ENCODE measurements at regions not wholly inside any gene's neighbourhood (a gene's known extent, or its start where the extent isn't known, plus 50 kb on each side); places are given as distances from the start of the nearest gene placed in this dataset.

DNA sequence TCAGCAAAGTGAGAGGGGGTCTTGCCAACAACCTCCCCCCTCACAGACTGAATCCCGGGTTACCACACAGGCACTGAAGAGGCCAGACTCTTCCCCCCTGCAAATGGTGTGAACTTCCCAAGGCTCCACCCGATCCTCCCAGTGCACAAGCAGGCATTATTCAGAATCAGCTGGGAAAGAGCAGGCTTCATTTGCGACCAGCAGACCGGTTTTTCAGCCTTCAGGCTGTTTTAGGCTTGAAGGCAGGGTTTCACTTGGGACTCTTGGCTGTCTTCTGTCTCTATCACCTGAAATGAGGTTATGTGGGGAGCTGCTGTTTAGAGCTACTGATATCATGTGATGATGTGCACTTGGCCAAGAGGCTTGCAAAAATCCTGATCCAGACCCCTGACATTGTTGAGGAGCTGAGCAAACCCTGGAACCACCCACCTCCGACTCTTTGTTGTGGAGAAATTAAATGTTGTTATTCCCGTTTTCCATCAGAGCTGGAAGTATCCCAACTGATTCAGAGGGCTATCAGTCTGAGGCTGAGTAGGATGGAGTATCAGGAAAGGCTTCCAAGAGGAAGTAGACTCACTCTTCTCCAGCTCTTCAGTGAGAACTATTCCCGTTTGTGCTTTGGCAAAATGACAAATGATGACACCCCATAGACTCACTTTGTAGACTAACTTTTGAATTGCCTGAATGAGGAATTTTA, 63.3 kb upstream of the ZFR start:
- no peaks in the 10 kb centered on the region for H3K9me3 ChIP-seq (ENCODE audit: low read length)
- no peak for DNase-seq
- H3K27me3 Mint-ChIP-seq, result peaks cover 0 to 7% of the 10 kb centered on the region in 2 donors
- H3K9me3 Mint-ChIP-seq, result no peaks in the 10 kb centered on the region
- H3K36me3 ChIP-seq (ENCODE audit: insufficient read depth, low read length), result no peaks in the 10 kb centered on the region
- CTCF ChIA-PET, result interaction anchor here (0.7 to 1.0 kb wide), 2 partner anchors 82 kb away, joined by 3 to 4 read pairs; no protein-coding TSS in a partner anchor
- H3K27me3 ChIP-seq (ENCODE audit: insufficient read depth, low read length, poor library complexity, severe bottlenecking), result no peaks in the 10 kb centered on the region
- H3K4me1 Mint-ChIP-seq, result peaks cover 1 to 14% (median 4%) of the 10 kb centered on the region in 3 donors
- H3K4me3 ChIP-seq (ENCODE audit: low read length), result no peak overlapping the region
- no peaks in the 10 kb centered on the region for H3K36me3 Mint-ChIP-seq
- no peak overlapping the region for H3K4me3 Mint-ChIP-seq
- H3K4me1 ChIP-seq (ENCODE audit: insufficient read depth, low read length), result peaks cover 8% of the 10 kb centered on the region
- no peak overlapping the region for H3K27ac ChIP-seq (ENCODE audit: low read depth, low read length)
- peak overlapping the region in 1 of 8 donors; percentile 54 for H3K27ac Mint-ChIP-seq
- POLR2A ChIA-PET, result interaction anchor here (0.5 kb wide), 1 partner anchor 38 kb away, joined by 6 read pairs; no protein-coding TSS in a partner anchor

GRCh38 chr5:32506799-32507198, 62.3 kb upstream of the ZFR start:
- ChIA-PET POLR2A (no interaction called here), CTCF (no interaction called here)
- Mint-ChIP-seq H3K4me3 (no peak overlapping the region), H3K27me3 (peaks cover 0 to 8% of the 10 kb centered on the region in 2 donors), H3K4me1 (peaks cover 1 to 14% (median 4%) of the 10 kb centered on the region in 3 donors), H3K27ac (no peak overlapping the region), H3K36me3 (no peaks in the 10 kb centered on the region), H3K9me3 (no peaks in the 10 kb centered on the region)
- no peaks in the 10 kb centered on the region for H3K36me3 ChIP-seq (ENCODE audit: insufficient read depth, low read length)
- H3K4me1 ChIP-seq (ENCODE audit: insufficient read depth, low read length), result peaks cover 8% of the 10 kb centered on the region
- no peak for DNase-seq
- no peak overlapping the region for H3K4me3 ChIP-seq (ENCODE audit: low read length)
- H3K9me3 ChIP-seq (ENCODE audit: low read length), result no peaks in the 10 kb centered on the region
- H3K27me3 ChIP-seq (ENCODE audit: insufficient read depth, low read length, poor library complexity, severe bottlenecking), result no peaks in the 10 kb centered on the region
- H3K27ac ChIP-seq (ENCODE audit: low read depth, low read length), result no peak overlapping the region

GRCh38 chr5:32506201-32506661, 61.7 kb upstream of the ZFR start:
- DNase-seq, result no peak
- Histone ChIP-seq H3K4me3 (ENCODE audit: low read length) (no peak overlapping the region), H3K4me1 (ENCODE audit: insufficient read depth, low read length) (peaks cover 8% of the 10 kb centered on the region), H3K9me3 (ENCODE audit: low read length) (no peaks in the 10 kb centered on the region), H3K27ac (ENCODE audit: low read depth, low read length) (no peak overlapping the region), H3K27me3 (ENCODE audit: insufficient read depth, low read length, poor library complexity, severe bottlenecking) (no peaks in the 10 kb centered on the region), H3K36me3 (ENCODE audit: insufficient read depth, low read length) (no peaks in the 10 kb centered on the region)
- H3K27ac Mint-ChIP-seq, result no peak overlapping the region
- ChIA-PET POLR2A (no interaction called here), CTCF (no interaction called here)
- no peaks in the 10 kb centered on the region for H3K36me3 Mint-ChIP-seq
- no peaks in the 10 kb centered on the region for H3K9me3 Mint-ChIP-seq
- H3K27me3 Mint-ChIP-seq, result peaks cover 2 to 11% of the 10 kb centered on the region in 2 donors
- no peak overlapping the region for H3K4me3 Mint-ChIP-seq
- peaks cover 1 to 14% (median 4%) of the 10 kb centered on the region in 3 donors for H3K4me1 Mint-ChIP-seq

DNA sequence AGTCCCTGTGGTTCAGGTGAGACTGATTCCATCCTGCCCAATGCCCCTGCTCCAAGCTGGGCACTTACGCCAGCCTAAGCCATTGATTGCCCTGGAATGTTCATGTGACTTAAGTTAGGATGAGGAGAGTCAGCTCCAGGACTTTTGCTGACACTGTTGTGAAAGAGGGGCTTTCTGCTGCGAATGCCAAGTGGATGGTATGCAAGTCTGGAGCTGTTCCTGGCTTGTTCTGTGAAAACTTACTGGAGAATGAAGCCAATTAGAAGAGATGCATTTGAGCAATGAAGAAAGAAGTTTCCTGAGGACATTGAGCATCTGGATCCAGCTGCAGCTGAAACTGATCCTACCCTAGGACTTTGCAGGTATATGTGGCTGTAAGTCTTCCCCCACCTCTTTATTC, 61.2 kb upstream of the ZFR start:
- no peaks in the 10 kb centered on the region for H3K27me3 ChIP-seq (ENCODE audit: insufficient read depth, low read length, poor library complexity, severe bottlenecking)
- Mint-ChIP-seq H3K4me1 (peaks cover 1 to 14% (median 4%) of the 10 kb centered on the region in 3 donors), H3K27ac (no peak overlapping the region), H3K36me3 (no peaks in the 10 kb centered on the region), H3K27me3 (peaks cover 2 to 14% of the 10 kb centered on the region in 2 donors), H3K4me3 (no peak overlapping the region), H3K9me3 (no peaks in the 10 kb centered on the region)
- H3K36me3 ChIP-seq (ENCODE audit: insufficient read depth, low read length), result no peaks in the 10 kb centered on the region
- peaks cover 8% of the 10 kb centered on the region for H3K4me1 ChIP-seq (ENCODE audit: insufficient read depth, low read length)
- ChIA-PET POLR2A (no interaction called here), CTCF (interaction anchor here (1.1 to 1.4 kb wide), 2 partner anchors 84 to 107 kb away, joined by 4 read pairs; no protein-coding TSS in a partner anchor)
- no peak for DNase-seq
- no peaks in the 10 kb centered on the region for H3K9me3 ChIP-seq (ENCODE audit: low read length)
- H3K27ac ChIP-seq (ENCODE audit: low read depth, low read length), result no peak overlapping the region
- H3K4me3 ChIP-seq (ENCODE audit: low read length), result no peak overlapping the region

DNA sequence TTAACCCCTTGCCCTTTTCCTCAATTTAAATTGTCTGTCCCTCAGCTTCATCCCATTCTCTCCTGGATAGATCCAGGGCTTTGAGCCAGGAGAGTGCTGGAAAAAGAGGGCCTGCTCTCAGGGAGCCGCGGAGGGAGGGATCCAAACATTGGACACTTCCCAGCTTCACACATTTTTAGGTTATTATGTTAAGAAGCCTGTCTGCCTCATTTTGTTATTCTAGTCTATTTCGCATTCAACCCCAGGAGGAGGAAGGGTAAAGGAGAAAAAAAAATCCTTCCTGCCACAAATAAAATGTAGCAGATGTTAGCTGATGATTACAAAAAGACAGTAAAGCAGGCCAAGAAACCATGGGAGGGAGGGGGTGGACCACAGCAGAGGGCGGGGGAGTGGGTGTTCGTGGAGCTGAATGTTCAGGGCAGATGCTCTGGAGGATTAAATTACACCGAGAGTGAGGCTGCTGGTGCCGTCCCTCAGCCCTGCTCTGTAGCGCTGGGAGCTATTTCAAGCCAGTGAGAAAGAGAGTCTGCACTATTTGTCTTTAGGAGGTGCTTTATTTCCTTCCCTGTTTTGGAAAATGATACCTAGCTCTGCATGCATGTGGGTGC, 60.6 kb upstream of the ZFR start:
- Mint-ChIP-seq H3K9me3 (no peaks in the 10 kb centered on the region), H3K4me1 (peaks cover 1 to 14% (median 4%) of the 10 kb centered on the region in 3 donors), H3K27me3 (peaks cover 6 to 17% of the 10 kb centered on the region in 2 donors), H3K27ac (peak overlapping the region in 2 of 8 donors; percentile 67 to 84), H3K4me3 (no peak overlapping the region), H3K36me3 (no peaks in the 10 kb centered on the region)
- no peak for DNase-seq
- ChIA-PET POLR2A (no interaction called here), CTCF (interaction anchor here (1.1 to 1.4 kb wide), 2 partner anchors 85 to 107 kb away, joined by 4 read pairs; no protein-coding TSS in a partner anchor)
- Histone ChIP-seq H3K4me1 (ENCODE audit: insufficient read depth, low read length) (peaks cover 8% of the 10 kb centered on the region), H3K9me3 (ENCODE audit: low read length) (no peaks in the 10 kb centered on the region), H3K27ac (ENCODE audit: low read depth, low read length) (no peak overlapping the region), H3K4me3 (ENCODE audit: low read length) (no peak overlapping the region), H3K36me3 (ENCODE audit: insufficient read depth, low read length) (no peaks in the 10 kb centered on the region), H3K27me3 (ENCODE audit: insufficient read depth, low read length, poor library complexity, severe bottlenecking) (no peaks in the 10 kb centered on the region)

- POLR2A ChIA-PET, result no interaction called here
- peak overlapping the region in 2 of 8 donors; percentile 67 to 84 for H3K27ac Mint-ChIP-seq
- H3K4me1 Mint-ChIP-seq, result peaks cover 1 to 14% (median 4%) of the 10 kb centered on the region in 3 donors
- Histone ChIP-seq H3K36me3 (ENCODE audit: insufficient read depth, low read length) (no peaks in the 10 kb centered on the region), H3K27me3 (ENCODE audit: insufficient read depth, low read length, poor library complexity, severe bottlenecking) (no peaks in the 10 kb centered on the region), H3K9me3 (ENCODE audit: low read length) (no peaks in the 10 kb centered on the region), H3K4me1 (ENCODE audit: insufficient read depth, low read length) (peaks cover 8% of the 10 kb centered on the region), H3K27ac (ENCODE audit: low read depth, low read length) (no peak overlapping the region), H3K4me3 (ENCODE audit: low read length) (no peak overlapping the region)
- CTCF ChIA-PET, result interaction anchor here (1.1 to 1.4 kb wide), 2 partner anchors 85 to 108 kb away, joined by 4 read pairs; no protein-coding TSS in a partner anchor
- no peak for DNase-seq
- H3K4me3 Mint-ChIP-seq, result no peak overlapping the region
- no peaks in the 10 kb centered on the region for H3K9me3 Mint-ChIP-seq
- peaks cover 6 to 17% of the 10 kb centered on the region in 2 donors for H3K27me3 Mint-ChIP-seq
- H3K36me3 Mint-ChIP-seq, result no peaks in the 10 kb centered on the region
These were observed 59.9 kb upstream of the ZFR start for GRCh38 chr5:32504329-32504988.

- no peak overlapping the region for H3K4me3 Mint-ChIP-seq
- H3K36me3 Mint-ChIP-seq, result no peaks in the 10 kb centered on the region
- H3K27ac Mint-ChIP-seq, result no peak overlapping the region
- peaks cover 1 to 24% (median 4%) of the 10 kb centered on the region in 3 donors for H3K4me1 Mint-ChIP-seq
- H3K9me3 Mint-ChIP-seq, result no peaks in the 10 kb centered on the region
- POLR2A ChIA-PET, result no interaction called here
- DNase-seq, result no peak
- H3K36me3 ChIP-seq (ENCODE audit: insufficient read depth, low read length), result no peaks in the 10 kb centered on the region
- H3K27ac ChIP-seq (ENCODE audit: low read depth, low read length), result no peak overlapping the region
- CTCF ChIA-PET, result interaction anchor here (1.2 kb wide), 1 partner anchor 82 kb away, joined by 3 read pairs; no protein-coding TSS in a partner anchor
- H3K9me3 ChIP-seq (ENCODE audit: low read length), result no peaks in the 10 kb centered on the region
- H3K27me3 Mint-ChIP-seq, result peaks cover 6 to 17% of the 10 kb centered on the region in 2 donors
- H3K27me3 ChIP-seq (ENCODE audit: insufficient read depth, low read length, poor library complexity, severe bottlenecking), result no peaks in the 10 kb centered on the region
- H3K4me1 ChIP-seq (ENCODE audit: insufficient read depth, low read length), result peaks cover 8% of the 10 kb centered on the region
- H3K4me3 ChIP-seq (ENCODE audit: low read length), result no peak overlapping the region
These were observed 58.7 kb upstream of the ZFR start for GRCh38 chr5:32503261-32503660.

Measured in CD8-positive, alpha-beta memory T cell (primary cell).